GM12892 (cell line): ENCODE measurements at regions not wholly inside any gene's neighbourhood (a gene's known extent, or its start where the extent isn't known, plus 50 kb on each side); places are given as distances from the start of the nearest gene placed in this dataset.
A peak's percentile ranks its signal among the peaks of the same experiment; 100 is the strongest.

Source experiments
- DNase-seq: peaks from one replicate; pipeline ENCODE4 v3.0.0; 2011; ENCODE audit not compliant: insufficient read length
- FAIRE-seq: peaks from 2 replicates; lab custom pipeline; 2011; peaks lifted over from hg19 to GRCh38; lab: Jason Lieb, UNC
- POLR2A ChIP-seq: IDR thresholded peaks from 2 replicates; pipeline ENCODE4 v1.6.1; 2011; ENCODE audit warnings: low read depth, low read length, control low read depth
- POLR2AphosphoS5 ChIP-seq: IDR thresholded peaks from 2 replicates; pipeline ENCODE4 v1.6.1; 2011; ENCODE audit warnings: low read depth, low read length, control low read depth
- TAF1 ChIP-seq: IDR thresholded peaks from 2 replicates; pipeline ENCODE4 v1.6.1; 2011; ENCODE audit warnings: low read depth, mild to moderate bottlenecking, control low read depth, low read length, borderline replicate concordance

- no peak for DNase-seq
- no peak for FAIRE-seq
- no peak for TF ChIP-seq POLR2A
- TF ChIP-seq POLR2AphosphoS5 = no peak
- no peak for TF ChIP-seq TAF1
Observed at GRCh38 chr10:6912424-6912823, 332.3 kb upstream of the PRKCQ start.

- TF ChIP-seq TAF1 = no peak
- TF ChIP-seq POLR2AphosphoS5 = no peak
- TF ChIP-seq POLR2A = no peak
- DNase-seq (no peak), FAIRE-seq (no peak)
Observed at GRCh38 chr10:6912021-6912420, 331.9 kb upstream of the PRKCQ start.

- TF ChIP-seq POLR2AphosphoS5 = no peak
- no peak for TF ChIP-seq POLR2A
- no peak for TF ChIP-seq TAF1
- no peak for FAIRE-seq
- DNase-seq = no peak
Observed at GRCh38 chr10:6909905-6910560, 330.0 kb upstream of the PRKCQ start.

- FAIRE-seq (no peak), DNase-seq (no peak)
- TF ChIP-seq TAF1 = no peak
- TF ChIP-seq POLR2AphosphoS5 = no peak
- no peak for TF ChIP-seq POLR2A
Observed at GRCh38 chr10:6907877-6908530, 327.9 kb upstream of the PRKCQ start.

GRCh38 chr10:6894405-6894804, 314.3 kb upstream of the PRKCQ start:
- TF ChIP-seq POLR2AphosphoS5 (no peak), TAF1 (no peak), POLR2A (no peak)
- DNase-seq (no peak), FAIRE-seq (peak; percentile 36)

GRCh38 chr10:6892864-6893263, 312.8 kb upstream of the PRKCQ start:
- TF ChIP-seq POLR2AphosphoS5 (no peak), POLR2A (no peak), TAF1 (no peak)
- FAIRE-seq = no peak
- DNase-seq = no peak

GRCh38 chr10:6891924-6892323, 311.8 kb upstream of the PRKCQ start:
- TF ChIP-seq POLR2A = no peak
- FAIRE-seq (no peak), DNase-seq (no peak)

- no peak for DNase-seq
- no peak for FAIRE-seq
- TF ChIP-seq POLR2A (no peak), POLR2AphosphoS5 (no peak), TAF1 (no peak)
Observed at GRCh38 chr10:6889718-6890117, 309.6 kb upstream of the PRKCQ start.

- TF ChIP-seq TAF1 (no peak), POLR2AphosphoS5 (no peak), POLR2A (no peak)
- DNase-seq (no peak), FAIRE-seq (no peak)
Observed at GRCh38 chr10:6888434-6888833, 308.4 kb upstream of the PRKCQ start.

GRCh38 chr10:6885284-6885683, 305.2 kb upstream of the PRKCQ start:
- no peak for TF ChIP-seq POLR2AphosphoS5
- TF ChIP-seq TAF1 = no peak
- no peak for TF ChIP-seq POLR2A
- FAIRE-seq = no peak
- no peak for DNase-seq

- FAIRE-seq (no peak), DNase-seq (no peak)
- TF ChIP-seq POLR2AphosphoS5 = no peak
- no peak for TF ChIP-seq TAF1
- no peak for TF ChIP-seq POLR2A
Observed at GRCh38 chr10:6881987-6882386, 301.9 kb upstream of the PRKCQ start.

- DNase-seq (no peak), FAIRE-seq (no peak)
- TF ChIP-seq POLR2A (no peak), POLR2AphosphoS5 (no peak), TAF1 (no peak)
Observed at GRCh38 chr10:6877722-6878392, 297.8 kb upstream of the PRKCQ start.

GRCh38 chr10:6877336-6877721, 297.3 kb upstream of the PRKCQ start:
- no peak for FAIRE-seq
- DNase-seq = no peak
- no peak for TF ChIP-seq POLR2A
